WI38 (cell line): ENCODE measurements at regions not wholly inside any gene's neighbourhood (a gene's known extent, or its start where the extent isn't known, plus 50 kb on each side); places are given as distances from the start of the nearest gene placed in this dataset.

Experiments
- H3K4me3 ChIP-seq: 2 replicates; pipeline ENCODE4 v1.5.1; 2011; ENCODE audit warnings: low read depth, mild to moderate bottlenecking, control low read depth, low read length
- TF ChIP-seq, protein P1 (sequence below): IDR thresholded peaks from 2 replicates; pipeline ENCODE4 v1.5.1; 2012; ENCODE audit warnings: low read depth, mild to moderate bottlenecking, control low read depth, low read length

DNA sequence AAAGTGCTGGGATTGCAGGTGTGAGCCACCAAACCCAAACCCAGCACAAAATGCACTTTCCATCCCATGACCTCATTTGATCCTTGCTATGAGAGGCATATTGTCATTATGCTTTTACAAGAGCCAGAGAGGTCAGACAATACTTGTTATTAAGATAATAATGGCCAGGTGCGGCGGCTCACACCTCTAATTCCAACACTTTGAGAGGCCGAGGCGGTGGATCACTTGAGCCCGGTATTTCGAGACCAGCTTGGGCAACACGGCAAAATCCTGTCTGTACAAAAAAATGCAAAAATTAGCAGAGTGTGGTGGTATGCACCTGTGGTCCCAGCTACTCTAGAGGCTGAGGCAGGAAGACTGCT is 55.9 kb upstream of the IL17B start:
- TF ChIP-seq, protein P1, sequence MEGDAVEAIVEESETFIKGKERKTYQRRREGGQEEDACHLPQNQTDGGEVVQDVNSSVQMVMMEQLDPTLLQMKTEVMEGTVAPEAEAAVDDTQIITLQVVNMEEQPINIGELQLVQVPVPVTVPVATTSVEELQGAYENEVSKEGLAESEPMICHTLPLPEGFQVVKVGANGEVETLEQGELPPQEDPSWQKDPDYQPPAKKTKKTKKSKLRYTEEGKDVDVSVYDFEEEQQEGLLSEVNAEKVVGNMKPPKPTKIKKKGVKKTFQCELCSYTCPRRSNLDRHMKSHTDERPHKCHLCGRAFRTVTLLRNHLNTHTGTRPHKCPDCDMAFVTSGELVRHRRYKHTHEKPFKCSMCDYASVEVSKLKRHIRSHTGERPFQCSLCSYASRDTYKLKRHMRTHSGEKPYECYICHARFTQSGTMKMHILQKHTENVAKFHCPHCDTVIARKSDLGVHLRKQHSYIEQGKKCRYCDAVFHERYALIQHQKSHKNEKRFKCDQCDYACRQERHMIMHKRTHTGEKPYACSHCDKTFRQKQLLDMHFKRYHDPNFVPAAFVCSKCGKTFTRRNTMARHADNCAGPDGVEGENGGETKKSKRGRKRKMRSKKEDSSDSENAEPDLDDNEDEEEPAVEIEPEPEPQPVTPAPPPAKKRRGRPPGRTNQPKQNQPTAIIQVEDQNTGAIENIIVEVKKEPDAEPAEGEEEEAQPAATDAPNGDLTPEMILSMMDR: no peak
- no peak overlapping the region for H3K4me3 ChIP-seq

DNA sequence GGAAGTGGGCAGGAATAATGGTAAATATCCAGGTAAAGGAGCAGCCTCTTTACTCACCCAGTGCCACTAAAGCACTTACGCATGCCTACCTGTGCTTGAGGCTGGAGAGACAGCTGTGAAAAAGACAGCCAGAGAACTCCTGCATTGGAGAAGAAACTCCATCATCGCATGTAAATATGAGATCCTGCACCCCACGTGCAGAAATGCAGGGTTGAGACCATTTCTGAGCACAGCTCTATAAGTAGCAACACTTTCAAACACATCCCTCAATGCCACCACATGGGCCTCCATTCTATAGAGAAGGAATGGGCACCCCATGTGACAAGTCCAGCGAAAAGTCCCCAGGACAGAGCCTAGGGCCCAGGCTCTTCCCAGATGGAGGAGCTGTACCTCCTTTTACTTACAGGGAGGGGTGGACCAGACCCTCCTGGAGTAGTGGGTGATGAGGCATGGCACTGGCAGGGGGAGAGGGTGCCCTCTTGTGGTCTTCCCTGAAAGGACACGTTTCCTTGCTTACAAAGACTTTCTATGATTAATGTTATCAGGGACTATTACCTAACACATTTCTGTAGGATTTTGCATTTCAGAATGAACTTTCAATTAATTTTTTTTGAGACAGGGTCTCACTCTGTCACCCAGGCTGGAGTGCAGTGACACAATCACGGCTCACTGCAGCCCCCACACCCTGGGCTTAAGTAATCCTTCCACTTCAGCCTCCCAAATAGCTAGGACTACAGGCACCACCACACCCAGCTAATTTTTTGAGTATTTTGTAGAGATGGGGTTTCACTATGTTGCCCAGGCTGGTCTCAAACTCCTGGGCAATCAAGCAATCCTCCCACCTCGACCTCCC is 55.3 kb upstream of the IL17B start:
- no peak overlapping the region for H3K4me3 ChIP-seq
- TF ChIP-seq, protein P1: peak; percentile 88

DNA sequence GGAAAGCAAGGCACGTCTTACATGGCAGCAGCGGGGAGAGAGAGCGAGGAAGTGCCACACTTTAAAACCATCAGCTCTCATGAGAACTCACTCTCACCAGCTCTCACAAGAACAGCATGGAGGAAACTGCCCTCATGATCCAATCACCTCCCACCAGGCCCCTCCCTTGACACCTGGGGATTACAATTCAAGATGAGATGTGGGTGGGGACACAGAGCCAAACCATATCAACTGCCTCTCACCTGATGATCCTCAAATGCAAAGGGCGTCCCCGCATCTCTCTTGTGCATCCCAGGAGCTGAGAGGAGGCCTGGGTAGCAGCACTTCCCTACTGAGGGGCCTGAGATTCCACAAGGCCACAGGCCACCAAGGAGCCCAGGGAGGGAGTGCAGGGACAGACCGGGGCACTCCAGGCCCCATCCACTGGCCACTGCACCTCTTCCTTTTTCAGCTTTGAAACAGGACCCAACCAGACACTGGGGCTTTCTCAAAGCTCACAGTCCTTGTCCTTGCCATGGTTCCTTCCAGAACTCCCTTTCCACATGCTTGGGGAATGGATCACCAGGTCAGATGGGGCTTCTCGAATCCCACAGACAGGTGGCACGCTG is 54.5 kb upstream of the IL17B start:
- no peak overlapping the region for H3K4me3 ChIP-seq
- TF ChIP-seq, protein P1: no peak

DNA sequence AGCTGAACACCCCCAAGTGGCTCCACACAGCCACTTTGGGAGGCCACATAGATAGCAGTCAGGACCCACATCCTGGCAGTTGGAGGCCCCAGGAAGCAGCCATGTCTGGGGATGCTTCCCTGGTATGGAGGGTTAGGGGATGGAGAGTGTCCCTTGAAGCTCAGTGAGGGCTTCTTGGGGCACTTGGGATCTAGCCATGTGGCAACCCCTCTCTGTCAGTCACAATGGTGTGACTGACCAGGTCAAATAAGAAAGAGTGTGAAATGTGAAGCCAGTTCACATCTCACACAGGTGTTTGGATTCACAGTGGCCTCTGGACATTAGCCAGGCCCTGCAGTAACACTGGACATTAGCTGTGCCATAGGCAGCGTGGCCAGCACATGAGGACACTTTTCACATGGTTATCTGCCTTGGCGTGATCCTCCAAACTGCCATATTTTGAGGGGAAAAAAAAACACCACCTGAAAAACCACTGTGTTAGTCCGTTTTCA is 53.9 kb upstream of the IL17B start:
- H3K4me3 ChIP-seq: no peak overlapping the region
- TF ChIP-seq, protein P1: no peak

DNA sequence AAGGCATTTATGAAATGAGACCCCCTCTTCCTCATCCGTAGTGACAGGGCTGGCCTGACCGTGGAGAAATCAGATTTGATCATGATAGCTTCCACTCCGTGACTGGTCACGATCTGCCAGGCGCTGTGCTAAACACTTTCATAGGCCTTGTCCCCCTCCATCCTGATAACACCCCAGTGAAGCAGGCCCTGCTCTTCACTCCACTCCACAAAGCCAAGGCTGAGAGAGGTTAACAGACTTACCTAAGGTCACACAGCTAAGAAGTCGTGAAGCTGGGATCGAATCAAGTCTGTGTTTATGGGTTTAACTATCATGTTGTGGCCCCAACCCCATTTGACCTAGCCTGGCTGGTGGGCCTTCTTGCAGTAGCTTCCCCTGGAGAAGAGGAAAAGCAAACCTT is 53.3 kb upstream of the IL17B start:
- TF ChIP-seq, protein P1: no peak
- H3K4me3 ChIP-seq: no peak overlapping the region

DNA sequence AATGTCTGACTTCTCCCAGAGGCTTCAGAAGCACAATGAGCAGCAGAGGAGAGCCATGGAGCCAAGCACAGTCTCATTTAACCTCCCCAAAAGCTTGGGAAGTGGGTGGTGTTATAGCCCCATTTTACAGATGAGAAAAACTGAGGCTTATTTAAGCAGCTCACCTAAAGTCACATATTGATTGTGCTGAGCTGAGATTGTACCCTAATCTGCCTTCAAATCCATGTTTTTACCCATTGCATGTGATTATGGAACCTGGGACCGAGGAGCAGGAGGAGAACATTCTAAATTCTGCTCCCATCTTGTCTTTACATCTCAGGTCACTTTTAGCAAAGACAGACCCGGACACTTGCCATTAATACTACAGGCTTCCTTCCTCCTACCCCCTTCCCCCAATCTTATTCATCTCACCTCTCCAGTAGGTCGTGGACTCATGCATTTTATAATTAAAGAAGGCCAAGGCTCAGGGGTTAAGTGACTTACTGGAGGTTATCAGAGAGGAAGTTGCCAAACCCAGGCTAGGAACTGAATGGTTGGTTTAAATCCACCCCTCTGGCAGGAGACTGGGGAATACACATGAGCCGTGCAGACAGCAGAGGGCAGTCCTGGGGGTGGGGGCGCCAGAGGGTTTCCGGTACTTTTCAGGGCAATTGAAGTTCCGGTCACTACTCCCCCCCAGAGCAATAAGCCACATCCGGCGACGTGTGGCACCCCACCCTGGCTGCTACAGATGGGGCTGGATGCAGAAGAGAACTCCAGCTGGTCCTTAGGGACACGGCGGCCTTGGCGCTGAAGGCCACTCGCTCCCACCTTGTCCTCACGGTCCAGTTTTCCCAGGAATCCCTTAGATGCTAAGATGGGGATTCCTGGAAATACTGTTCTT is 51.0 kb upstream of the IL17B start:
- TF ChIP-seq, protein P1: no peak; the same call in 1 of the 2 replicates
- H3K4me3 ChIP-seq: no peak overlapping the region
